Suprapubic skin (tissue), 4 donors: ENCODE measurements at regions not wholly inside any gene's neighbourhood (a gene's known extent, or its start where the extent isn't known, plus 50 kb on each side); places are given as distances from the start of the nearest gene placed in this dataset.

Experiments used
- DNase-seq, 2 donors: peaks; one replicate each; pipeline ENCODE4 v3.0.0-alpha.2; 2019; ENCODE audit warnings: low spot score in 2 of 2
- H3K27ac ChIP-seq: fragments of 200-600 bp; sonication (generic); one replicate; pipeline ENCODE4 v1.5.1; 2019
- H3K27me3 ChIP-seq: fragments of 200-600 bp; sonication (generic); one replicate; pipeline ENCODE4 v1.5.1; 2019
- H3K36me3 ChIP-seq: fragments of 200-600 bp; sonication (generic); one replicate; pipeline ENCODE4 v1.5.1; 2019
- H3K4me1 ChIP-seq: fragments of 200-600 bp; sonication (generic); one replicate; pipeline ENCODE4 v1.5.1; 2019
- H3K4me3 ChIP-seq: fragments of 200-600 bp; sonication (generic); one replicate; pipeline ENCODE4 v1.5.1; 2019; ENCODE audit warnings: mild to moderate bottlenecking
- H3K9me3 ChIP-seq: fragments of 200-600 bp; sonication (generic); one replicate; pipeline ENCODE4 v1.5.1; 2019
- CTCF ChIP-seq, 2 donors: fragments of 200-600 bp in 1 of 2; fragments of 450-650 bp in 1 of 2; sonication (generic) in 1 of 2; IDR thresholded peaks; one replicate each; pipeline ENCODE4 v1.5.1; 2016 to 2019; ENCODE audit warnings: antibody characterized with exemption in 2 of 2, mild to moderate bottlenecking in 1 of 2, moderate library complexity in 1 of 2
- EP300 ChIP-seq: sonication (generic); formaldehyde crosslinking; IDR thresholded peaks from one replicate; pipeline ENCODE4 v1.6.1; 2017; ENCODE audit warnings: antibody characterized with exemption
- POLR2A ChIP-seq, 2 donors: fragments of 450-650 bp; IDR thresholded peaks; one replicate each; pipeline ENCODE4 v1.6.1; 2017; ENCODE audit warnings: antibody characterized with exemption in 2 of 2, mild to moderate bottlenecking in 2 of 2, moderate library complexity in 2 of 2
- POLR2AphosphoS5 ChIP-seq, 3 donors: sonication (generic); formaldehyde crosslinking; IDR thresholded peaks; one replicate each; pipeline ENCODE4 v1.6.1; 2017; ENCODE audit warnings: antibody characterized with exemption in 3 of 3
- WGBS: methylation state at CpG from one replicate; pipeline ENCODE4 v1.1.5; 2018; 5-methylcytosine and 5-hydroxymethylcytosine counted together

GRCh38 chr17:54814371-54814770 lies 86.3 kb upstream of the TOM1L1 start:
- DNase-seq, result no peak
- no peak overlapping the region for H3K4me3 ChIP-seq
- H3K4me1 ChIP-seq, result no peaks in the 10 kb centered on the region
- no peak overlapping the region for H3K27ac ChIP-seq
- H3K27me3 ChIP-seq, result no peaks in the 10 kb centered on the region
- TF ChIP-seq EP300, result no peak
- TF ChIP-seq POLR2A (IDR thresholded peaks at IDR 0.05), result no peak
- no peak for TF ChIP-seq CTCF (IDR thresholded peaks at IDR 0.05)
- TF ChIP-seq POLR2AphosphoS5 (IDR thresholded peaks at IDR 0.05), result no peak
- H3K9me3 ChIP-seq, result no peaks in the 10 kb centered on the region
- 61% methylated on average over 3 of the region's 3 CpGs for WGBS
- no peaks in the 10 kb centered on the region for H3K36me3 ChIP-seq

- no peak overlapping the region for H3K4me3 ChIP-seq
- H3K9me3 ChIP-seq, result no peaks in the 10 kb centered on the region
- no peaks in the 10 kb centered on the region for H3K36me3 ChIP-seq
- 60% methylated on average over 3 of the region's 3 CpGs for WGBS
- no peaks in the 10 kb centered on the region for H3K4me1 ChIP-seq
- no peak overlapping the region for H3K27ac ChIP-seq
- peaks cover 3% of the 10 kb centered on the region for H3K27me3 ChIP-seq
- DNase-seq, result no peak
- TF ChIP-seq POLR2AphosphoS5 (IDR thresholded peaks at IDR 0.05), result no peak
- no peak for TF ChIP-seq CTCF (IDR thresholded peaks at IDR 0.05)
- TF ChIP-seq EP300, result no peak
- TF ChIP-seq POLR2A (IDR thresholded peaks at IDR 0.05), result no peak
These were observed 66.6 kb upstream of the TOM1L1 start for GRCh38 chr17:54834086-54834485.

- H3K9me3 ChIP-seq, result no peaks in the 10 kb centered on the region
- no peak for TF ChIP-seq POLR2AphosphoS5 (IDR thresholded peaks at IDR 0.05)
- no peak for TF ChIP-seq POLR2A (IDR thresholded peaks at IDR 0.05)
- no peak for TF ChIP-seq CTCF (IDR thresholded peaks at IDR 0.05)
- TF ChIP-seq EP300, result no peak
- WGBS, result 77% methylated on average over 2 of the region's 2 CpGs
These were observed 65.6 kb upstream of the TOM1L1 start for GRCh38 chr17:54835015-54835414.

GRCh38 chr17:54836723-54837462 lies 63.8 kb upstream of the TOM1L1 start:
- H3K36me3 ChIP-seq, result no peaks in the 10 kb centered on the region
- whole genome bisulfite sequencing, result 86% methylated on average over 9 of the region's 11 CpGs
- H3K4me1 ChIP-seq, result no peaks in the 10 kb centered on the region
- peaks cover 3% of the 10 kb centered on the region for H3K27me3 ChIP-seq
- no peak for DNase-seq
- TF ChIP-seq CTCF (IDR thresholded peaks at IDR 0.05) (no peak), POLR2AphosphoS5 (IDR thresholded peaks at IDR 0.05) (no peak), EP300 (no peak), POLR2A (IDR thresholded peaks at IDR 0.05) (no peak)
- no peak overlapping the region for H3K4me3 ChIP-seq
- no peak overlapping the region for H3K27ac ChIP-seq
- no peaks in the 10 kb centered on the region for H3K9me3 ChIP-seq

More at GRCh38 chr17:54835015-54835414, 65.6 kb upstream of the TOM1L1 start:
- Histone ChIP-seq H3K4me3 (no peak overlapping the region), H3K4me1 (no peaks in the 10 kb centered on the region), H3K36me3 (no peaks in the 10 kb centered on the region), H3K27me3 (peaks cover 3% of the 10 kb centered on the region), H3K27ac (no peak overlapping the region)
- no peak for DNase-seq

- DNase-seq, result no peak
- 84% methylated on average over 3 of the region's 3 CpGs for WGBS
- no peak overlapping the region for H3K4me3 ChIP-seq
These were observed 61.8 kb upstream of the TOM1L1 start for GRCh38 chr17:54838651-54839421.

More at GRCh38 chr17:54838651-54839421, 61.8 kb upstream of the TOM1L1 start:
- H3K36me3 ChIP-seq, result no peaks in the 10 kb centered on the region
- TF ChIP-seq EP300 (no peak), POLR2A (IDR thresholded peaks at IDR 0.05) (no peak), POLR2AphosphoS5 (IDR thresholded peaks at IDR 0.05) (no peak), CTCF (IDR thresholded peaks at IDR 0.05) (no peak)
- no peaks in the 10 kb centered on the region for H3K9me3 ChIP-seq
- no peak overlapping the region for H3K27ac ChIP-seq
- H3K27me3 ChIP-seq, result peaks cover 3% of the 10 kb centered on the region
- no peaks in the 10 kb centered on the region for H3K4me1 ChIP-seq
